H1 (cell line): ENCODE measurements at regions not wholly inside any gene's neighbourhood (a gene's known extent, or its start where the extent isn't known, plus 50 kb on each side); places are given as distances from the start of the nearest gene placed in this dataset.

Experiments
- CTCF ChIA-PET: fragments of 300-600 bp; sonication (Branson Sonifier 250); formaldehyde crosslinking; loops from one replicate; lab custom pipeline; 2021; ENCODE audit not compliant: partially characterized antibody; lab: Charles Lee
- POLR2A ChIA-PET: fragments of 300-600 bp; sonication (Branson Sonifier 250); formaldehyde crosslinking; loops from one replicate; lab custom pipeline; 2021; ENCODE audit warnings: inconsistent platforms; ENCODE audit not compliant: partially characterized antibody; lab: Charles Lee
- DNase-seq, 2 experiments: peaks; one replicate each; pipeline versions ENCODE4 v3.0.0 to v3.0.0-alpha.2; 2010 to 2022; ENCODE audit warnings: low spot score in 2 of 2, low read depth in 1 of 2, mixed read lengths in 1 of 2
- FAIRE-seq: peaks from 2 replicates; lab custom pipeline; 2011; peaks lifted over from hg19 to GRCh38; lab: Jason Lieb, UNC
- H2AFZ ChIP-seq: 2 replicates; pipeline ENCODE4 v1.8.1; 2012; ENCODE audit warnings: low read length, inconsistent platforms
- H2AK5ac ChIP-seq: 2 replicates; pipeline ENCODE4 v1.6.1; 2013; ENCODE audit warnings: low read depth, low read length
- H2BK120ac ChIP-seq: replicated peaks from 2 replicates; pipeline ENCODE3; 2013; ENCODE audit warnings: low read depth, low read length, inconsistent platforms
- H2BK12ac ChIP-seq: 2 replicates; pipeline ENCODE4 v1.6.1; 2013; ENCODE audit warnings: low read depth, low read length
- H2BK15ac ChIP-seq: 2 replicates; pipeline ENCODE4 v1.6.1; 2013; ENCODE audit warnings: low read length
- H2BK20ac ChIP-seq: 2 replicates; pipeline ENCODE4 v1.6.1; 2013; ENCODE audit warnings: low read length
- H2BK5ac ChIP-seq: 2 replicates; pipeline ENCODE4 v1.6.1; 2013; ENCODE audit warnings: low read depth, low read length
- H3K14ac ChIP-seq: 2 replicates; pipeline ENCODE4 v1.6.1; 2013; ENCODE audit warnings: inconsistent platforms; ENCODE audit not compliant: insufficient read length
- H3K18ac ChIP-seq: 2 replicates; pipeline ENCODE4 v1.6.1; 2013; ENCODE audit warnings: low read length; ENCODE audit errors: extremely low read depth
- H3K23ac ChIP-seq: 2 replicates; pipeline ENCODE4 v1.6.1; 2013; ENCODE audit warnings: inconsistent platforms; ENCODE audit not compliant: insufficient read length
- H3K23me2 ChIP-seq: 2 replicates; pipeline ENCODE4 v1.6.1; 2013; ENCODE audit warnings: low read depth, low read length
- H3K27ac ChIP-seq: 2 replicates; pipeline ENCODE4 v1.6.1; 2011; ENCODE audit warnings: low read depth, low read length, inconsistent platforms
- H3K27me3 ChIP-seq, 4 experiments: replicated peaks in 1 of 4; 1 replicate in 1 of 4; 2 replicates in 3 of 4; pipeline versions ENCODE4 v1.6.1 to v1.8.1; 2011 to 2013; ENCODE audit warnings: low read length in 3 of 4, mild to moderate bottlenecking in 3 of 4, inconsistent platforms in 2 of 4, mixed read lengths in 2 of 4, moderate library complexity in 1 of 4; ENCODE audit not compliant: control insufficient read depth in 3 of 4, insufficient read depth in 3 of 4; ENCODE audit errors: extremely low read depth in 1 of 4
- H3K36me3 ChIP-seq, 4 experiments: 2 replicates each; pipeline versions ENCODE4 v1.6.1 to v1.8.1; 2011 to 2013; ENCODE audit warnings: mild to moderate bottlenecking in 4 of 4, low read length in 3 of 4, moderate library complexity in 2 of 4, control low read depth in 1 of 4, inconsistent platforms in 1 of 4; ENCODE audit not compliant: insufficient read depth in 4 of 4, control insufficient read depth in 2 of 4
- H3K4ac ChIP-seq: replicated peaks from 2 replicates; pipeline ENCODE3; 2013; ENCODE audit warnings: low read length, low read depth, mixed read lengths, inconsistent platforms; ENCODE audit not compliant: insufficient read length
- H3K4me1 ChIP-seq, 4 experiments: replicated peaks in 1 of 4; 1 replicate in 1 of 4; 2 replicates in 3 of 4; pipeline versions ENCODE4 v1.6.1 to v1.8.1; 2011 to 2013; ENCODE audit warnings: low read length in 3 of 4, inconsistent platforms in 2 of 4, mixed read lengths in 1 of 4; ENCODE audit not compliant: insufficient read depth in 4 of 4, control insufficient read depth in 3 of 4
- H3K4me2 ChIP-seq, 2 experiments: 2 replicates each; pipeline versions ENCODE4 v1.6.1 to v1.8.1; 2011 to 2013; ENCODE audit warnings: low read depth in 2 of 2, low read length in 2 of 2, control low read depth in 1 of 2, inconsistent platforms in 1 of 2, mild to moderate bottlenecking in 1 of 2; ENCODE audit not compliant: insufficient read depth in 1 of 2
- H3K4me3 ChIP-seq, 4 experiments: fragments of 200-600, 300-600 bp in 1 of 4; sonication (generic), shearing (Covaris generic), sonication (Bioruptor Twin) in 1 of 4; 2 replicates each; pipeline versions ENCODE4 v1.5.1 to v1.8.1; 2011 to 2016; ENCODE audit warnings: low read length in 4 of 4, low read depth in 3 of 4, control low read depth in 2 of 4, inconsistent platforms in 2 of 4, mild to moderate bottlenecking in 2 of 4, mixed read lengths in 1 of 4, moderate library complexity in 1 of 4; ENCODE audit not compliant: insufficient read depth in 2 of 4; ENCODE audit errors: extremely low read depth in 1 of 4
- H3K56ac ChIP-seq: replicated peaks from 2 replicates; pipeline ENCODE3; 2013; ENCODE audit warnings: low read depth, mild to moderate bottlenecking, mixed read lengths, low read length, inconsistent platforms; ENCODE audit not compliant: insufficient read length
- H3K79me1 ChIP-seq: 2 replicates; pipeline ENCODE4 v1.6.1; 2013; ENCODE audit warnings: low read depth, low read length, control low read depth
- H3K79me2 ChIP-seq, 2 experiments: 2 replicates each; pipeline versions ENCODE4 v1.6.1 to v1.8.1; 2012 to 2013; ENCODE audit warnings: low read length in 2 of 2, mild to moderate bottlenecking in 2 of 2, inconsistent platforms in 1 of 2; ENCODE audit not compliant: insufficient read depth in 2 of 2, control insufficient read depth in 1 of 2
- H3K9ac ChIP-seq, 4 experiments: replicated peaks in 1 of 4; 1 replicate in 1 of 4; 2 replicates in 3 of 4; pipeline versions ENCODE4 v1.6.1 to v1.8.1; 2011 to 2013; ENCODE audit warnings: low read depth in 3 of 4, low read length in 3 of 4, control low read depth in 2 of 4, mild to moderate bottlenecking in 2 of 4, moderate library complexity in 2 of 4, inconsistent platforms in 1 of 4; ENCODE audit errors: extremely low read depth in 1 of 4
- H3K9me3 ChIP-seq, 2 experiments: 2 replicates each; pipeline versions ENCODE4 v1.6.1 to v1.8.1; 2012 to 2013; ENCODE audit warnings: mild to moderate bottlenecking in 2 of 2, moderate library complexity in 2 of 2, control low read depth in 1 of 2, inconsistent platforms in 1 of 2, low read depth in 1 of 2, low read length in 1 of 2, mixed read lengths in 1 of 2; ENCODE audit not compliant: insufficient read depth in 2 of 2
- H4K20me1 ChIP-seq, 2 experiments: replicated peaks in 1 of 2; 2 replicates each; pipeline versions ENCODE3 to v1.8.1; 2011 to 2013; ENCODE audit warnings: inconsistent platforms in 2 of 2, low read length in 2 of 2, mild to moderate bottlenecking in 1 of 2; ENCODE audit not compliant: insufficient read depth in 2 of 2, control insufficient read depth in 1 of 2
- H4K5ac ChIP-seq: 2 replicates; pipeline ENCODE4 v1.6.1; 2013; ENCODE audit warnings: low read length, low read depth, mixed read lengths, inconsistent platforms; ENCODE audit not compliant: insufficient read length
- H4K8ac ChIP-seq: 2 replicates; pipeline ENCODE4 v1.8.0; 2013; ENCODE audit warnings: mild to moderate bottlenecking, moderate library complexity, low read length, inconsistent platforms; ENCODE audit not compliant: insufficient read depth; ENCODE audit errors: extremely low read depth
- H4K91ac ChIP-seq: replicated peaks from 2 replicates; pipeline ENCODE3; 2013; ENCODE audit warnings: low read length, mixed read lengths, inconsistent platforms; ENCODE audit not compliant: insufficient read length
- BACH1 ChIP-seq: IDR thresholded peaks from 2 replicates; pipeline ENCODE4 v1.6.1; 2012; ENCODE audit warnings: low read length, improper control_type of control experiment
- FOSL1 ChIP-seq: IDR thresholded peaks from 2 replicates; pipeline ENCODE4 v1.6.1; 2011; ENCODE audit warnings: mild to moderate bottlenecking, low read depth, low read length, moderate library complexity; ENCODE audit not compliant: insufficient read depth
- GTF2F1 ChIP-seq: IDR thresholded peaks from 2 replicates; pipeline ENCODE4 v1.6.1; 2012; ENCODE audit warnings: low read depth, low read length, improper control_type of control experiment, borderline replicate concordance
- HDAC2 ChIP-seq, 2 experiments: fragments of 300-600 bp in 1 of 2; sonication (generic) in 1 of 2; IDR thresholded peaks; 2 replicates each; pipeline ENCODE4 v1.6.1; 2011 to 2012; ENCODE audit warnings: low read depth in 2 of 2, low read length in 2 of 2, mild to moderate bottlenecking in 2 of 2, moderate library complexity in 2 of 2, borderline replicate concordance in 1 of 2, inconsistent platforms in 1 of 2
- JUND ChIP-seq: IDR thresholded peaks from 2 replicates; pipeline ENCODE4 v1.6.1; 2011; ENCODE audit warnings: mild to moderate bottlenecking, improper control_type of control experiment, low read length
- KDM1A ChIP-seq: fragments of 200-600, 300-600 bp; sonication (generic); IDR thresholded peaks from 2 replicates; pipeline ENCODE4 v1.7.1; 2016; ENCODE audit warnings: mild to moderate bottlenecking, low read length, borderline replicate concordance
- MAFK ChIP-seq: IDR thresholded peaks from 2 replicates; pipeline ENCODE4 v1.6.1; 2012; ENCODE audit warnings: low read depth, mild to moderate bottlenecking, improper control_type of control experiment, low read length
- RXRA ChIP-seq: IDR thresholded peaks from 2 replicates; pipeline ENCODE4 v1.6.1; 2011; ENCODE audit warnings: low read depth, mild to moderate bottlenecking, low read length, moderate library complexity; ENCODE audit not compliant: insufficient read depth
- SIX5 ChIP-seq: IDR thresholded peaks from 2 replicates; pipeline ENCODE4 v1.6.1; 2011; ENCODE audit warnings: mild to moderate bottlenecking, low read depth, low read length
- TAF7 ChIP-seq: optimal IDR thresholded peaks from 2 replicates; pipeline ENCODE3; 2011; ENCODE audit warnings: low read depth, mild to moderate bottlenecking, inconsistent platforms, low read length, moderate library complexity, borderline replicate concordance
- YY1 ChIP-seq: IDR thresholded peaks from 2 replicates; pipeline ENCODE4 v1.6.1; 2011; ENCODE audit warnings: low read depth, mild to moderate bottlenecking, low read length
- WGBS, 2 experiments: shearing (Covaris generic) in 1 of 2; methylation state at CpG; one replicate each; pipeline versions ENCODE4 v1.1.6 to v1.1.7; 2013 to 2015; ENCODE audit warnings: low lambda C conversion rate in 2 of 2, mixed read lengths in 2 of 2, inconsistent platforms in 1 of 2, low coverage in 1 of 2, missing lambda C conversion rate in 1 of 2; ENCODE audit not compliant: insufficient replicate concordance in 2 of 2, insufficient coverage in 1 of 2, insufficient read length in 1 of 2; ENCODE audit errors: extremely low coverage in 1 of 2, missing lambda C conversion rate in 1 of 2; 5-methylcytosine and 5-hydroxymethylcytosine counted together
- TF ChIP-seq, protein P1 (sequence below), 3 experiments: IDR thresholded peaks; 1 replicate in 2 of 3; 2 replicates in 1 of 3; pipeline versions ENCODE4 v1.5.1 to v1.6.1; 2011; ENCODE audit warnings: low read length in 3 of 3, mild to moderate bottlenecking in 3 of 3, inconsistent platforms in 2 of 3, low read depth in 1 of 3, moderate library complexity in 1 of 3; ENCODE audit not compliant: insufficient read depth in 1 of 3; ENCODE audit errors: control extremely low read depth in 1 of 3

DNA sequence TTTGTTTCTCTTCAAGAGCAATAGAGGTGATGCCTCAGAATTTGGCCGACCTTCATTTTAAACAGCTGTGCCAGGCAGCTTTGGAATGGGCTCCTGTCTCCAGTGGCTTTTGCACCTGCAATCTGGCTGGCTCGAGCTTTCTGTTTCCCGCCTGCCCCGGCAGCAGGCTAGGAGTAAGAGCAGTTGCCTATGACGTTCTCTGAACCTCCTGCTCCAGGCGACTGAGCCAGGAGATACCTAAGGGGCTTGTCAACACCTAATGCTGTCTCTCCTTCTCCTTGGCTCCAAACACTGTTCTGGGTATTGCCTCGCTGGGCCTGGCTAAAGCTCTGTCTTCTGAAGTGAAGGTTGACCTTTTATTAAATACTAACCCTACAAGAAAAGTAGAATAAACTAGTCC lies 229.9 kb downstream of the LRRN1 start:
- Histone ChIP-seq H4K91ac (no peak overlapping the region), H3K23me2 (no peaks in the 10 kb centered on the region), H2BK12ac (no peak overlapping the region), H3K79me2 (no peaks in the 10 kb centered on the region), H4K5ac (no peak overlapping the region), H3K9me3 (no peaks in the 10 kb centered on the region), H2BK15ac (no peak overlapping the region), H3K4me1 (no peaks in the 10 kb centered on the region), H3K18ac (no peak overlapping the region), H3K27me3 (peaks cover 0 to 2% (median 0%) of the 10 kb centered on the region in 4 experiments; a peak in 1 of 7 replicates), H2AK5ac (no peak overlapping the region), H2BK120ac (no peak overlapping the region), H2AFZ (no peak overlapping the region), H3K4me2 (no peak overlapping the region), H3K27ac (no peak overlapping the region), H2BK20ac (no peak overlapping the region), H3K4me3 (no peak overlapping the region), H3K79me1 (no peaks in the 10 kb centered on the region), H3K14ac (no peak overlapping the region), H3K56ac (no peak overlapping the region), H3K4ac (no peak overlapping the region), H3K9ac (no peak overlapping the region), H4K8ac (no peak overlapping the region), H4K20me1 (no peaks in the 10 kb centered on the region), H3K36me3 (no peaks in the 10 kb centered on the region), H2BK5ac (no peak overlapping the region), H3K23ac (no peak overlapping the region)
- no peak for DNase-seq
- 85% methylated on average over 7 of the region's 7 CpGs; no CpG with 5 or more reads in 1 of the 2 experiments for WGBS, 2 experiments
- ChIA-PET POLR2A (no interaction called here), CTCF (interaction anchor here (1.2 to 1.6 kb wide), 2 partner anchors 78 to 161 kb away, joined by 3 to 5 read pairs; no protein-coding TSS in a partner anchor)
- no peak for FAIRE-seq
- TF ChIP-seq KDM1A (no peak), TAF7 (no peak), MAFK (no peak), RXRA (no peak), HDAC2 (IDR thresholded peaks at IDR 0.05; ENCODE audit: borderline replicate concordance in 1 of 2, low read depth in 2 of 2, low read length in 2 of 2) (no peak), GTF2F1 (no peak), SIX5 (no peak), YY1 (no peak), JUND (no peak), FOSL1 (no peak), BACH1 (no peak)
- TF ChIP-seq, protein P1, sequence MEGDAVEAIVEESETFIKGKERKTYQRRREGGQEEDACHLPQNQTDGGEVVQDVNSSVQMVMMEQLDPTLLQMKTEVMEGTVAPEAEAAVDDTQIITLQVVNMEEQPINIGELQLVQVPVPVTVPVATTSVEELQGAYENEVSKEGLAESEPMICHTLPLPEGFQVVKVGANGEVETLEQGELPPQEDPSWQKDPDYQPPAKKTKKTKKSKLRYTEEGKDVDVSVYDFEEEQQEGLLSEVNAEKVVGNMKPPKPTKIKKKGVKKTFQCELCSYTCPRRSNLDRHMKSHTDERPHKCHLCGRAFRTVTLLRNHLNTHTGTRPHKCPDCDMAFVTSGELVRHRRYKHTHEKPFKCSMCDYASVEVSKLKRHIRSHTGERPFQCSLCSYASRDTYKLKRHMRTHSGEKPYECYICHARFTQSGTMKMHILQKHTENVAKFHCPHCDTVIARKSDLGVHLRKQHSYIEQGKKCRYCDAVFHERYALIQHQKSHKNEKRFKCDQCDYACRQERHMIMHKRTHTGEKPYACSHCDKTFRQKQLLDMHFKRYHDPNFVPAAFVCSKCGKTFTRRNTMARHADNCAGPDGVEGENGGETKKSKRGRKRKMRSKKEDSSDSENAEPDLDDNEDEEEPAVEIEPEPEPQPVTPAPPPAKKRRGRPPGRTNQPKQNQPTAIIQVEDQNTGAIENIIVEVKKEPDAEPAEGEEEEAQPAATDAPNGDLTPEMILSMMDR (IDR thresholded peaks at IDR 0.05; ENCODE audit: control extremely low read depth in 1 of 3, insufficient read depth in 1 of 3, low read depth in 1 of 3, low read length in 3 of 3): no peak
